ENCODE measurements at regions not wholly inside any gene's neighbourhood (a gene's known extent, or its start where the extent isn't known, plus 50 kb on each side); places are given as distances from the start of the nearest gene placed in this dataset.

DNA sequence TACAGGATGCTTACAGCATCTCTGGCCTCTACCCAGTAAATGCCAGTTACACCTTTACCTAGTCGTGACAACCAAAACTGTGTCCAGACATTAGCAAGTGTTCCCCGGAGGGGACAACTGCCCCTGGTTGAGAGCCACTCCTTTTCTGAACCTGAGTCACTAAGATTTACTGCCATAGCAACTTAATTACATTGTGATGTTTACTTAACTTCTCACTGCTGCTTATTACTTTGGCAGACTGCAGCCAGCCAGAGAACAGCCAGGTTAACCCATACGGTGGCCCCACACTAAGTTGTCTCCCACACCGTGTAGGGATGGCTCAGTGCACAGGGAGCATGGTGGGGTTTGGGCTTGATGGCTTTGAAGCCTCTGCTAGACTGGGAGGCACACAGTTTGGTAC, 204.7 kb upstream of the SULF2 start:
- TF ChIP-seq, protein P1, sequence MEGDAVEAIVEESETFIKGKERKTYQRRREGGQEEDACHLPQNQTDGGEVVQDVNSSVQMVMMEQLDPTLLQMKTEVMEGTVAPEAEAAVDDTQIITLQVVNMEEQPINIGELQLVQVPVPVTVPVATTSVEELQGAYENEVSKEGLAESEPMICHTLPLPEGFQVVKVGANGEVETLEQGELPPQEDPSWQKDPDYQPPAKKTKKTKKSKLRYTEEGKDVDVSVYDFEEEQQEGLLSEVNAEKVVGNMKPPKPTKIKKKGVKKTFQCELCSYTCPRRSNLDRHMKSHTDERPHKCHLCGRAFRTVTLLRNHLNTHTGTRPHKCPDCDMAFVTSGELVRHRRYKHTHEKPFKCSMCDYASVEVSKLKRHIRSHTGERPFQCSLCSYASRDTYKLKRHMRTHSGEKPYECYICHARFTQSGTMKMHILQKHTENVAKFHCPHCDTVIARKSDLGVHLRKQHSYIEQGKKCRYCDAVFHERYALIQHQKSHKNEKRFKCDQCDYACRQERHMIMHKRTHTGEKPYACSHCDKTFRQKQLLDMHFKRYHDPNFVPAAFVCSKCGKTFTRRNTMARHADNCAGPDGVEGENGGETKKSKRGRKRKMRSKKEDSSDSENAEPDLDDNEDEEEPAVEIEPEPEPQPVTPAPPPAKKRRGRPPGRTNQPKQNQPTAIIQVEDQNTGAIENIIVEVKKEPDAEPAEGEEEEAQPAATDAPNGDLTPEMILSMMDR (IDR thresholded peaks at IDR 0.05), result no peak

DNA sequence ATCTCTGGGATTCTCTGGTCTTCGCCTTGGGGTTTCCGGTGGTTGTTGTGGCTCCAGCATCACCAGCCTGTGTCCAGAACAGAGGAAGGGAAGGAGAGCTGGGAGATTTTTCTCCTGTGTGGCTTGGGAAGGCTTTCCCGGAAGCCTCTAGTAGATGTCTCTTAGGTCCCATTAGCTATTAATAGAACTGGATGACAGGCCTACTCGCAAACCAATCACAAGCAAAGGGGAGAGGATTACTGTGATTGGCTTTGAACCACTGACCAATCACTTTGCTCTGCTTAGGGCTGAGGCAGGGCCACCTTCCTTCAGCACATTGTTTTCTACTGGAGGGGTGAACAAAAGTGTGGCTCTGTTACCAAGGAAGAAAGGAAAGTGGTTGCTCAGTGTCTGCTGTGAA, 203.4 kb upstream of the SULF2 start:
- TF ChIP-seq, protein P1 (IDR thresholded peaks at IDR 0.05), result no peak

DNA sequence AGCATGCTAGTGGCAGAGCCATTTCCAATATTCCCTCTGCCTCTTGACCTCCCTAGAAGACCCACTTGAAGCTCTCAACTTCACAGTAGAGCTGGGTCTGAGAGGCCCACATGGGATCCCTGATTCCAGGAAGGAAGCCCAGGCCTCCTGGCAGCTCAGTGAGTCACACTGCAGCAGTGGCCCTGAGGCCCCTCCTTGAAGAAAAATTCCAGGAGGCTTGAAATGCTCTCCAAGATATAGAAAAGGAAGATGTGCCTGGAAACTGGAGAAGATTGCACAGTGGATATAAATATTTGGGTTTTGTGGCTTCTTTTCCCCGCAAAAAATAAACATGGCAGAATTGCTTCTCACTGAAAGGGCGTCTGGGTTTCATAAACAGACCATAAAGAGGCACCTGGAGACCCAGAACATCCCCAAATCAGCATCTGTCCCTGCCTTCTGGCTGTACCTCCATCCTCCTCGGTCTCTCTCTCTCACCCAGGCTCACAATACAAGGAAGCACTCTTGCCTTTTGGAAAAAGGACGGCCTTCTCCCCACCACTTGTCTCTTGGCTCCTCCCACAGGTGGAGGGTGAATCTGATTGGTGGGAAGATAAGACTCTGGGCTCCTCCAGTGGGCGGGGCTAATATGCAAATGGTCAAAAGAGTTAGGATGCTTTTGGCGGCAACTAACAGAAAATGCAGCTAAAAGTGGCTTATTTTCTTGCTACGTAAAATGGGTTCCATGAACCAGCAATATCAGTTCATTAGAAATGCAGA, 200.0 kb upstream of the SULF2 start:
- TF ChIP-seq, protein P1 (IDR thresholded peaks at IDR 0.05), result no peak

DNA sequence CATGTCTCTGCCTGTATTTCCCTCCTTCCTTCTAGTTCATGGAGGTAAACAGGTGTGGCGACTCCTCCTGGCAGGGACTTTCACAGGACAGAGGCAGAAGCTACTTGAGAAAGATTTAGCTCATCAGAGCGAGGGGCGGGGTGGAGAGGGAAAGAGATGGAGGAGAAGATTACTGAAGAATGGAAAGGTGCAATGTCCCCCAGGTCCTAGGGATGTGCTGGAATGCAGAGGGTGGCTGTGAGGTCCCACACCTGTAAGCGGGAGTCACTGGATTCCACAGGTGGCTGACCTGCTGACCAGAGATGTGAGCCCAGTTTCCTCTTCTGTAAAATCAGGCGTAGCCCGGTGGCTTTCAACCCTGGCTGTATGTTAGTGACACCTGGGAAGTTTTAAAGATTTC, 199.2 kb upstream of the SULF2 start:
- TF ChIP-seq, protein P1 (IDR thresholded peaks at IDR 0.05), result no peak

DNA sequence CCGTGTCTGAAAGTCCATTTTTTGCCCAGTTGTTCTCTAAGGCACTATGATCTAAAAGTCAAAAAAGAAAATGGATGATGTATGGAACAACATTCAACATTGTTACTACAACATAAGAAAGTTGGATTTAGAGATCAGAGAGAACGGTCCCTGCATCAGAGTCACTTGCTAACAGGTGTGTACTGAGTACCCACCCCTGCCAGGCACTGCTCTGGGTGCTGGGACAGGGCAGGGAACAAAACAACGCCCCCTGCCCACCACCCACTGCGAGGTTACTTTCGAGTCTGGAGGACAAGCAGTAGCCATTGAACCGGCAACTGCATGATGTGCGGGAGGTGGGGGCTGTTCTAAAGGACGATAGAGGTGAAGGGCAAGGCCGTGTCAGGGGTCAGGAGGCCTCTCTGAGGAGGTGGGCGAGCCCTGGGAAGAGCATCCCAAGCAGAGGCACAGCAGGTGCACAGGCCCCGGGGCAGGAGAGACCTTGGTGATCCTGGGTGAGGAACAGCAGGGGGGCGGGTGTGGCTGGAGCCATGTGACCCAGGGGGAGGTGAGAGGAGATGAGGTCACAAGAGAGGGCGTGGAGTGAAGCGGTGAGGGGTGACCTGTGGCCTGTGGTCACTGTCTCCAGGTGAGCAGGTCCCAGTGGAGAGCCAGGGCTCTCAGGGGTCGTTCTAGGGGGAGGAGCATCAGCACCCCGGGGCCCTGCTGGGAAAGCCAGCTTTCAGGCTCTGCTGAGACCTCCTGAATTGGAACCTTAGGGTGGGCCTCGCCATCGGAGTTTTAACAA, 197.5 kb upstream of the SULF2 start:
- TF ChIP-seq, protein P1 (IDR thresholded peaks at IDR 0.05), result no peak

DNA sequence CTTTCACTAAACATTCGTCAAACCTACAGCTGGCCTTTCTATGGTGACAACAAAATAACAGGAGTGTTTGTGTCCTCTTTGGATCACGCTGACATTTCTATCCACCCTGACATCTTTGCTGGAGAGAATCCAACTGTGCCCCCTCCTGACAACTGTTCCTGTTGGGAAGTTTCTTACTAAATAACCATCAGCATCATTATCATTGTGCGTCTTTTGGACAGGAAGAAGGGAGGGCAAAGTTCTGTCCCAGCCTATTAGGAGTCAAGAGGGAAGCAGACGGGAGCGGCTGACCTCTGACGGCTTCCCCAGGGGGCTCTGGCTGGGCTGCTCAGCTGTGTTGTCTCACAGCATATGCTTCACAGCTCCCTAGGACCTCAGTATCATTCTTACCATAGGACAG, 195.9 kb upstream of the SULF2 start:
- TF ChIP-seq, protein P1 (IDR thresholded peaks at IDR 0.05), result no peak

DNA sequence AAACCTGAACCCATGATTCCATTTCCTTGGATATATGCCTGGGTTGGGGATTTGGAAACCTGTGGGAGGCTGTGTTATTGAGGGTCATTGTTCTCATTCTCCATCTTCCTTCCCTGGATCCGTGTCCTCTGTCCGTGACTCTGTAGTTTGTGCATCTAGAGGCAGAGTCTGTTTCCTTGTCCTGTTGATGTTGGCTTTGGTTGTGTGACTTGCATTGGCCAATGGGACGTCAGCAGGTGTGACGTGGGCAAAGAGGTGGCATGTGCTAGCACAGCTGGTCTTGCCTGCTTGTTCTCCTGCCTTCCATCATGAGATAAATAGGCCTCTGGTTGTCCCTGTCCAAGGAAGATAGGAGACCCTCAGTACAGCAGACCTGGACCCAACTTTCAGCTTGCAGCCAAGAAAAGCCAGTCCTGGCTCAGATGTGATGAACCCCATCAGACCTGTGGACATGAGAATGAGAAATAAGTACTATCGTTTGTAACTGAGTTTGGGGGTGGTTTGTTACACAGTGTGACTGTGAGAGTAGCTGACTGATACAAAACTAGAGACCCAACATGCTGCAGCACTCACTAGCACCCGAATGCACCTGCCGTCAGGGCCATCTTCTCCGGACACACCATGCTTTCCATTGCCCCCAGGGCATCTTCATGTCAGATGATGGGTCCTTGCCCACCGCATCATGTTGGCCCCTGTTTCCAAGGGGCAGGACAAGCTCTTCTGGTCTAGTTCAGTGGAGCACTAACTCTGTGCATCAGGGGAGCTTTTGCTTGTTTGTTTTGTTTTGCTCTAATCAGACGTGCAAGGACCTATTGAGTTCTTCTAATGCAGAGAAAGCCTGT, 195.3 kb upstream of the SULF2 start:
- TF ChIP-seq, protein P1 (IDR thresholded peaks at IDR 0.05), result no peak
